A673 (cell line): ENCODE measurements at regions not wholly inside any gene's neighbourhood (a gene's known extent, or its start where the extent isn't known, plus 50 kb on each side); places are given as distances from the start of the nearest gene placed in this dataset.

Experiments
- EZH2 ChIP-seq: fragments of 200-600 bp; sonication (generic); IDR thresholded peaks from 2 replicates; pipeline ENCODE4 v1.6.1; 2017; ENCODE audit warnings: borderline replicate concordance, low read depth, mild to moderate bottlenecking, mixed read lengths, antibody characterized with exemption, low read length; ENCODE audit not compliant: poor library complexity, severe bottlenecking
- TF ChIP-seq, protein P1 (sequence below): fragments of 300-800, 200-600 bp; sonication (generic); conservative IDR thresholded peaks from 2 replicates; pipeline ENCODE4 v1.5.1; 2017; ENCODE audit warnings: low read depth, mild to moderate bottlenecking, antibody characterized with exemption, low read length, moderate library complexity, mixed read lengths

- TF ChIP-seq EZH2: no peak
- TF ChIP-seq, protein P1, sequence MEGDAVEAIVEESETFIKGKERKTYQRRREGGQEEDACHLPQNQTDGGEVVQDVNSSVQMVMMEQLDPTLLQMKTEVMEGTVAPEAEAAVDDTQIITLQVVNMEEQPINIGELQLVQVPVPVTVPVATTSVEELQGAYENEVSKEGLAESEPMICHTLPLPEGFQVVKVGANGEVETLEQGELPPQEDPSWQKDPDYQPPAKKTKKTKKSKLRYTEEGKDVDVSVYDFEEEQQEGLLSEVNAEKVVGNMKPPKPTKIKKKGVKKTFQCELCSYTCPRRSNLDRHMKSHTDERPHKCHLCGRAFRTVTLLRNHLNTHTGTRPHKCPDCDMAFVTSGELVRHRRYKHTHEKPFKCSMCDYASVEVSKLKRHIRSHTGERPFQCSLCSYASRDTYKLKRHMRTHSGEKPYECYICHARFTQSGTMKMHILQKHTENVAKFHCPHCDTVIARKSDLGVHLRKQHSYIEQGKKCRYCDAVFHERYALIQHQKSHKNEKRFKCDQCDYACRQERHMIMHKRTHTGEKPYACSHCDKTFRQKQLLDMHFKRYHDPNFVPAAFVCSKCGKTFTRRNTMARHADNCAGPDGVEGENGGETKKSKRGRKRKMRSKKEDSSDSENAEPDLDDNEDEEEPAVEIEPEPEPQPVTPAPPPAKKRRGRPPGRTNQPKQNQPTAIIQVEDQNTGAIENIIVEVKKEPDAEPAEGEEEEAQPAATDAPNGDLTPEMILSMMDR: no peak
Measured at GRCh38 chr9:103894184-103894583, 199.9 kb upstream of the SMC2 start.
